Activated CD8-positive, alpha-beta memory T cell treated with anti-CD3 and anti-CD28 coated beads for 36 hours (primary cell): ENCODE measurements at regions not wholly inside any gene's neighbourhood (a gene's known extent, or its start where the extent isn't known, plus 50 kb on each side); places are given as distances from the start of the nearest gene placed in this dataset.
"Not testable (repeated sequence)": the region's sequence is repeated elsewhere in the genome, so short reads cannot be mapped to it uniquely, and the experiment has no call there.

Source experiments
- CTCF ChIA-PET: fragments of 350-600 bp; sonication (Branson Sonifier 250); formaldehyde crosslinking; loops from one replicate; lab custom pipeline; 2021; ENCODE audit warnings: antibody characterized with exemption; lab: Charles Lee
- POLR2A ChIA-PET: fragments of 350-600 bp; sonication (Branson Sonifier 250); formaldehyde crosslinking; loops from one replicate; lab custom pipeline; 2021; ENCODE audit warnings: antibody characterized with exemption; lab: Charles Lee

DNA sequence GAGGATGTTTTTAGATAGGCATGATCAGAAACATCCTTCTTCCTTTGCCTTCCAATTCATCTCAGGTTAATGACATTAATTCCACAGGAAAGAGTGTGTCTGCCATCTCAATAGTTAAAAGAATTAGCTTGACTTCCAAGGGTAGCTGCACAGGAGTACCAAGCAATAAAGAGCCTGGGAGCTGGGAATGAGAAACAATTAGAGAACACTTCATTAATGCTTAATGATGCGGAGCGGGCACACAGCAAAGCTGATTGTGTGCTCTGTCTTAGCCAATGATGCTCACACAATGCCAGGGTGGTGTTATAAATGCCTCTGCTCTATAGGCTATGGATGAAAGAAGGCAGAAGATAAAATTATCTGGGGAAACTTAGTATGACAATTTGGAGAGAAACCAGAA lies 1052.5 kb upstream of the LCORL start:
- CTCF ChIA-PET = no interaction called here

GRCh38 chr4:19063662-19064061 lies 1042.1 kb upstream of the LCORL start:
- ChIA-PET CTCF (no interaction called here), POLR2A (no interaction called here)

More for the DNA sequence above, 1052.5 kb upstream of the LCORL start:
- POLR2A ChIA-PET = no interaction called here

DNA sequence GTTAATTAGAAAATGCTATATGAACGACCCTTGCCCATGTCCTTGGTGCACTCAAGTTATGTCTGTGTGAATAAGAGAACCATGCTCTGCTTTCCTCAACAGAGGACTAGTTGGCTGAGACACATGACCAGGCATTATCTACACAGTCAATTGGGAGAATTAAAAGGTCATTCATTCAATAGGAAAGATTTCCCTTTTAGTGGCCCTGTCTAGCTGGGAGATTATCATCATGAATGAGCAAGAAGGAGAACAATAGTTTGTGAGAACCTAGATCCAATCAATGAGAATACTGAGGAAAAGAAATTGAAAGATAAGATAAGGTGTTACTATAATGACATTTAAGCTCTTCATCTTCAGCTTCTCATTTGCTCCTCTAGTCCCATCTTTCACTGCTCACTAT lies 1033.4 kb upstream of the LCORL start:
- POLR2A ChIA-PET = no interaction called here
- CTCF ChIA-PET = no interaction called here

GRCh38 chr4:19051831-19052230 lies 1030.3 kb upstream of the LCORL start:
- ChIA-PET POLR2A (no interaction called here), CTCF (no interaction called here)

DNA sequence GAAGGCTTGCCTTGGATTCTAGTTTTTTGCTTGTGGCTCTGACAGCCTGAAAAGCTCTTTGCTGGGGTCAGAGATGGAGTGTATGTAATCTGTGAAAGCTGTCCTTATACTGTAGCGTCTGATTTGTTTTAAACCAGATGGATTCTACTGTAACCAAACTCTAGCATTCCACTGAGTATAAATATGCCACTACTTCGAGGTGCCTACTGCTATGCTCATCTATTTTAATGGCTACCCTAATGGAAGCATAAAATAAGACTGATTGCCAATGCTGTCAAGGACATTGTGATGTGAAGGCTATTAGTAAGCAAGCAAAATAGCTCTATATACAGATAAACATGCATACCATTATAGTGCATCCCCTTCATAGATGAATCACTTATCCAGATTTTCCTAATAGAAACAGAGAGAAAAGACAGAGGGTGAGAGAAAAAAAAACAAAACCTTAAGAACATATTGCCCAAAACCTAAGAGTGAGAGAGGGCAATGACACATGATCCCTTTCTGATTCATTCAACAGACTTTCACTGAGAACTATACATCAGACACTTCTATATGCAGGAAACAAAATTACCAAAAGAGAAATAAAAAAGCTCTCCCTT lies 1025.8 kb upstream of the LCORL start:
- ChIA-PET POLR2A (no interaction called here), CTCF (no interaction called here)

- POLR2A ChIA-PET = no interaction called here
- CTCF ChIA-PET = no interaction called here
Observed at GRCh38 chr4:19039816-19040215, 1018.3 kb upstream of the LCORL start.

GRCh38 chr4:19038231-19038630 lies 1016.7 kb upstream of the LCORL start:
- CTCF ChIA-PET = no interaction called here

DNA sequence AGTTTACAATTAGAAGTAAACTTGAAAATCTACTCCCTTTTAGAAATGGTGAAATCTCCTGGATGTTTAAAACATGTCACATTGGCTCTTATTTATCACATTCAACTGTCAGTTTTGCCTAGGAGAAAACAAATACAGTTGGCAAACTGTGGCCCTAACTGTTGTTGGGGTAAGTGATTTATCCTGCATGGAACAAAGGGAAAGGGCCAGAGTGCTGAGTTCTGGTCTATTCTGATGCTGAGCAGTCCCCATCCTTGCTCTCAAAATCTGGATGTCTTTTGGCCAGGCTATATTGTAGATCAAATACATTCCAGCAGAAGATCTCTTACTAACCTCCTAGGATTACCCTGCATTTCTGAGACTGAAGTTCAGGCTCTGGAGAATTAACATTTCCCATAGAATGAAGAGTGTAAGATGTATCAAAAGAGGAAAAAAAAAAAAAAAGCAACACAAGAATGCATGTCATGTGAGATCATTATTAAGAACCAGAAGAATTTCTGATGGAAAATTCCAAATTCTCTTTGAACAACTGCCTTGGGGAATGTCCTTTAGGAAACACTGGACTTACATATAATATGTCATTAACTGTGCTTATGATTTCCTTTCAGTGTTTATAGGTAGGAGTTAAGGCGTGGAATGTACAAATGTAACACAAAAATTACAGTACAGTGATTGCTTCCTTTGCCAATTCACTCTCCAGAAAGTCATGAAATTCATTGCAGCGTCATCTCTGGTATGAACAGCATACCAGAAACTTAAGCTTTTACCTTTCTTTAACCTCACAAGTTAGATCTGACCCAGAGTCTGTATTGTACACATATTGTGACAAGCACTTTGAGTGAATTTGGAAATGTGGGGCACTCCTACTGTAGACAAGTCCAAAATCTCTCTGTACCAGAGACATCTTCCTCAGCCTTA lies 1012.5 kb upstream of the LCORL start:
- ChIA-PET CTCF (interaction anchor here (0.7 kb wide), 1 partner anchor 241 kb away, joined by 3 read pairs; no protein-coding TSS in a partner anchor), POLR2A (no interaction called here)

More at GRCh38 chr4:19038231-19038630, 1016.7 kb upstream of the LCORL start:
- POLR2A ChIA-PET = no interaction called here

- POLR2A ChIA-PET = no interaction called here
- CTCF ChIA-PET = no interaction called here
Observed at GRCh38 chr4:19030536-19030935, 1009.0 kb upstream of the LCORL start.

DNA sequence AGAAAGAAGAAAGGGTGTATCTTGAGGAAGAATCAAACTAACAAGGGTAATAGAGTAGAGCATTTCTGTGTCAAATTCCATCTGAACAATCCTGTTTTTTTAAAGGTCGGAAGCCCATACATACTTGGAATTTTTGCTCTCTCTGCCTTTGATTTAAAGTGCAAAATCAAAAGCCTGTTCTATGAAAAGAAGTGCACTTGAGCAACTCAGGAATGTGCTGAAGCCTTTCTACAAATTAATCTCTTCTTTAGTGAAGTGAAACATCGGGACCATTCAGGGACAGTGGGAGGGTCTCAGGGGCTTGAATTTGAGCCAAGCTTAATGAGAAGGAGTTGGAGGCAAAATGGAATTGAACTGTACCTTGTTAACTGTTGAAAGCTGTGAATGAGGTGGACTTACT lies 1008.5 kb upstream of the LCORL start:
- CTCF ChIA-PET = no interaction called here
- POLR2A ChIA-PET = no interaction called here

DNA sequence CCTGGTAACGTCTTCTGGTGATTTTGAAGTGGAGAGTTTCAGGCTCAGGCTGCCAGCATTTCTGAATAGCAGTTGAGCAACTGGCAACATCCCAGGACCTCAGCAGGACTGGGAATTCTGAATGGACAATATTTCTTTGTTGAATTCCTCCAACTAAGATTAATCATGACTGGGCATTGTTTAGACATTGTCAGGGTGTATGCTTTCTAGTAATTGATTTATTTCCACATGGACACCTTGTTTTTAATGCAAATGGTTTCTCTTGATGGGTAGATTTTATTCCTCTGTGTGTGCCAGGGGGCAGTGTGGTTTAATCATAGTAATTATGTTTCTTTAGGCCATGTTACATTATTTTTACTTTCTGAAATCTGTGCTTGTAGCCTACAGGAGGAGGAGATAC lies 1004.7 kb upstream of the LCORL start:
- POLR2A ChIA-PET = no interaction called here
- CTCF ChIA-PET = no interaction called here

DNA sequence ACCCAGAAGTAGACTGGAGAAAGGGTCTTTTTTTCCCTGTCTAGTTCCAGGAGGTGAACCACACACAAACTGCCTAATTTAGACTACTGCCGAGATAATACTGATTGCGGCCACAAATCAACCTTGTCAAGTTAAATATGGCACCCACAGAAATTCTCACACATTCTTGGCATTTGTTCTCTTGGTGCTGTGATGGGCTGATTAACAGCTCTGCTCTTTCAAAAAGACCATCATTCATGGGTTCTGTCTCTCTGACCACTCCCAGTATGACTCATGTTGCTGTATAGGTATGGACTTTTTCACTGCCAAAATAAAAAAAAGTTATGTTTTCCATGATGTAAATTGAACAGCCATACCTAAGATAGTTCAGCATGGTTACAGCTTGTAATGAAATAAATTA lies 1003.5 kb upstream of the LCORL start:
- ChIA-PET POLR2A (no interaction called here), CTCF (no interaction called here)

- ChIA-PET POLR2A (no interaction called here), CTCF (no interaction called here)
Observed at GRCh38 chr4:19024047-19024446, 1002.5 kb upstream of the LCORL start.

- ChIA-PET CTCF (no interaction called here), POLR2A (no interaction called here)
Observed at GRCh38 chr4:19021617-19022016, 1000.1 kb upstream of the LCORL start.

DNA sequence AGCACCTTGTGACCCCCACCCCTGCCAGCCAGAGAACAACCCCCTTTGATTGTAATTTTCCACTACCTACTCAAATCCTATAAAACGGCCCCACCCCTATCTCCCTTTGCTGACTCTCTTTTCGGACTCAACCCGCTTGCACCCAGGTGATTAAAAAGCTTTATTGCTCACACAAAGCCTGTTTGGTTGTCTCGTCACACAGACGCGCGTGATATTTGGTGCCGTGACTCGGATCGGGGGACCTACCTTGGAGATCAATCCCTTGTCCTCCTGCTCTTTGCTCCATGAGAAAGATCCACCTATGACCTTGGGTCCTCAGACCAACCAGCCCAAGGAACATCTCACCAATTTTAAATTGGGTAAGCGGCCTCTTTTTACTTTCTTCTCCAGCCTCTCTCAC lies 995.0 kb upstream of the LCORL start:
- POLR2A ChIA-PET, CTCF ChIA-PET: not testable (repeated sequence)

GRCh38 chr4:19014594-19014993 lies 993.0 kb upstream of the LCORL start:
- CTCF ChIA-PET = no interaction called here
- POLR2A ChIA-PET = no interaction called here

- POLR2A ChIA-PET = no interaction called here
- CTCF ChIA-PET = no interaction called here
Observed at GRCh38 chr4:19010761-19011160, 989.2 kb upstream of the LCORL start.

DNA sequence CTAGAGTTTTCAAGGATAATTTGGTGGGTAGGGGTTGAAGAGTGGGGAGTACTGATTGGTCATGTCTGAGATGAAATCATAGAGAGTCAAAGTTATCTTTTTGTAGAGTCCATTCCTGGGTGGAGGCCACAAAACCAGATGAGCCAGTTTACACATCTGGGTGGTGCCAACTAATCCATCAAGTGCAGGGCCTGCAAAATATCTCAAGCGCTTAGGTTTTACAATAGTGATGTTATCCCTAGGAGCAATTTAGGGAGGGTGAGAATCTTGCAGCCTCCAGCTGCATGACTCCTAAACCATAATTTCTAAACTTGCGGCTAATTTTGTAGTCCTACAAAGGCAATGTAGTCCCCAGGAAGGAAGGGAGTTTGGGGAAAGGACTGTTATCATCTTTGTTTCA lies 988.3 kb upstream of the LCORL start:
- CTCF ChIA-PET = no interaction called here
- POLR2A ChIA-PET = no interaction called here

DNA sequence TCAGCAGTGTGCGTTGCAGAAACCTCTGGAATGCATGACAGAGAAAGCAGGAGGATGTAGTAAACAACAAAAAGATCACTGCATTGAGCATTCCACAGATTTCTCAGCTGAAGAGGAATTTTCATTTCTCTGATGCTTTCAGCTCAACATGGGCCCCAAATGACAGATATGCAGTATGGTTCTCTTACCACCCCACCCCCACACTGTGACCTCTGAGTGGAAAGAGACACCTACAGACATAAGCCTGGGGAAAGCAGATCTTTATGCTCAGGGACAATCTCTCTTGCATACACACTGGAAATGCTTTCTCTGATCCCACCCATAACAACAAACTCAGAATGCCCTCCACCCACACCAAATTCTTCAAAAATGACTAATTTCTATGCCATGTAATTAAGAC lies 983.7 kb upstream of the LCORL start:
- ChIA-PET CTCF (no interaction called here), POLR2A (no interaction called here)

DNA sequence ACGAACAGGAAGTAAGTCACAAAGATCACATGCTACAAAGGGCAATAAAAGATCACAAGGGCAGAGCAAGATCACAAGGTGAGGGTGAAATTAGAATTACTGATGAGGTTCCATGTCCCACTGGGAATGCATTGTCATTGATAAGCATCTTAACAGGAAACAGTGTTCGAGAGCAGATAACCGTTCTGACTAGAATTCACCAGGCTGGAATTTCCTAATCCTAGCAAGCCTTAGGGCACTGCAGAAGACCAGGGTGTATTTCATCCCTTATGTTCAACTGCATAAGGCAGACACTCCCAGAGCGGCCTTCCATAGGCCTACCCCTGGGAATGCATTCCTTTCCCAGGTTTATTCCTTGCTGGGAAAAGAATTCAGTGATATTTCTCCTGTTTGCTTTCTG lies 980.6 kb upstream of the LCORL start:
- ChIA-PET POLR2A (no interaction called here), CTCF (no interaction called here)

GRCh38 chr4:18999595-18999994 lies 978.0 kb upstream of the LCORL start:
- CTCF ChIA-PET = no interaction called here
- POLR2A ChIA-PET = no interaction called here
